Loucy (cell line): ENCODE measurements at regions not wholly inside any gene's neighbourhood (a gene's known extent, or its start where the extent isn't known, plus 50 kb on each side); places are given as distances from the start of the nearest gene placed in this dataset.

ENCODE experiments used
- CTCF ChIP-seq: fragments of 200-600 bp; sonication (generic); conservative IDR thresholded peaks from 2 replicates; pipeline ENCODE4 v1.5.1; 2014; ENCODE audit warnings: mild to moderate bottlenecking, antibody characterized with exemption, low read length
- EZH2phosphoT487 ChIP-seq: fragments of 200-600 bp; IDR thresholded peaks from 2 replicates; pipeline ENCODE4 v1.6.1; 2018; ENCODE audit warnings: antibody characterized with exemption, mild to moderate bottlenecking, moderate library complexity, borderline replicate concordance

GRCh38 chr5:163321511-163321910 lies 115.9 kb upstream of the CCNG1 start:
- TF ChIP-seq CTCF (no peak), EZH2phosphoT487 (no peak)
